Left renal pelvis (tissue), 4 donors: ENCODE measurements at regions not wholly inside any gene's neighbourhood (a gene's known extent, or its start where the extent isn't known, plus 50 kb on each side); places are given as distances from the start of the nearest gene placed in this dataset.

Experiments
- DNase-seq, 4 donors: peaks; one replicate each; pipeline ENCODE4 v3.0.0-alpha.2; 2013; ENCODE audit warnings: low read depth in 4 of 4, low spot score in 3 of 4

- no peak for DNase-seq
Measured at GRCh38 chr18:66150650-66151049, 399.8 kb downstream of the CDH7 start.

- no peak for DNase-seq
Measured at GRCh38 chr18:66143029-66143428, 392.2 kb downstream of the CDH7 start.

GRCh38 chr18:66141716-66142115 is 390.9 kb downstream of the CDH7 start:
- no peak for DNase-seq

GRCh38 chr18:66138642-66139041 is 387.8 kb downstream of the CDH7 start:
- no peak for DNase-seq

- DNase-seq: no peak
Measured at GRCh38 chr18:66136039-66136438, 385.2 kb downstream of the CDH7 start.

GRCh38 chr18:66129248-66129647 is 378.4 kb downstream of the CDH7 start:
- no peak for DNase-seq

- no peak for DNase-seq
Measured at GRCh38 chr18:66126266-66126665, 375.5 kb downstream of the CDH7 start.

- DNase-seq: no peak
Measured at GRCh38 chr18:66124394-66124793, 373.6 kb downstream of the CDH7 start.

- DNase-seq: no peak
Measured at GRCh38 chr18:66119347-66119746, 368.5 kb downstream of the CDH7 start.

- DNase-seq: no peak
Measured at GRCh38 chr18:66111018-66111417, 360.2 kb downstream of the CDH7 start.

GRCh38 chr18:66110607-66111006 is 359.8 kb downstream of the CDH7 start:
- DNase-seq: no peak

GRCh38 chr18:66109981-66110380 is 359.2 kb downstream of the CDH7 start:
- DNase-seq: no peak

GRCh38 chr18:66107546-66107945 is 356.7 kb downstream of the CDH7 start:
- no peak for DNase-seq

- no peak for DNase-seq
Measured at GRCh38 chr18:66105016-66105415, 354.2 kb downstream of the CDH7 start.

- DNase-seq: no peak
Measured at GRCh38 chr18:66103550-66103949, 352.7 kb downstream of the CDH7 start.

GRCh38 chr18:66083078-66083477 is 332.3 kb downstream of the CDH7 start:
- DNase-seq: no peak

GRCh38 chr18:66078925-66079800 is 328.4 kb downstream of the CDH7 start:
- DNase-seq: no peak

GRCh38 chr18:66077066-66077465 is 326.3 kb downstream of the CDH7 start:
- DNase-seq: no peak

GRCh38 chr18:66066191-66066590 is 315.4 kb downstream of the CDH7 start:
- DNase-seq: no peak

GRCh38 chr18:66048406-66048805 is 297.6 kb downstream of the CDH7 start:
- DNase-seq: no peak

- DNase-seq: no peak
Measured at GRCh38 chr18:66046032-66046602, 295.3 kb downstream of the CDH7 start.

- DNase-seq: no peak
Measured at GRCh38 chr18:66043009-66043408, 292.2 kb downstream of the CDH7 start.
